RWPE2 (cell line): ENCODE measurements at regions not wholly inside any gene's neighbourhood (a gene's known extent, or its start where the extent isn't known, plus 50 kb on each side); places are given as distances from the start of the nearest gene placed in this dataset.

Experiments used
- ATAC-seq: fragments of 200-7000 bp; cut with Tn5 transposase; 3 replicates; pipeline ENCODE4 v1.9.1; 2021; ENCODE audit warnings: low read depth
- DNase-seq: peaks from one replicate; pipeline ENCODE4 v3.0.0-alpha.2; 2020; ENCODE audit warnings: low spot score
- H3K27ac ChIP-seq: fragments of 450-650 bp; 2 replicates; pipeline ENCODE4 v1.5.1; 2017; ENCODE audit warnings: mild to moderate bottlenecking; ENCODE audit not compliant: poor library complexity, severe bottlenecking
- H3K27me3 ChIP-seq: fragments of 250-450 bp; sonication (Bioruptor Pico); 2 replicates; pipeline ENCODE4 v1.5.1; 2021; ENCODE audit warnings: mild to moderate bottlenecking, moderate library complexity; ENCODE audit not compliant: insufficient read depth, poor library complexity, severe bottlenecking
- H3K36me3 ChIP-seq: fragments of 250-450 bp; sonication (Bioruptor Pico); 2 replicates; pipeline ENCODE4 v1.5.1; 2020; ENCODE audit warnings: low read depth, mild to moderate bottlenecking, moderate library complexity
- H3K4me1 ChIP-seq: fragments of 250-450 bp; sonication (Bioruptor Pico); 2 replicates; pipeline ENCODE4 v1.5.1; 2021; ENCODE audit warnings: mild to moderate bottlenecking, moderate library complexity; ENCODE audit not compliant: insufficient read depth, poor library complexity, severe bottlenecking
- H3K4me3 ChIP-seq: fragments of 250-450 bp; sonication (Bioruptor Pico); 2 replicates; pipeline ENCODE4 v1.5.1; 2021; ENCODE audit warnings: mild to moderate bottlenecking, moderate library complexity; ENCODE audit not compliant: severe bottlenecking
- H3K9me3 ChIP-seq: fragments of 250-450 bp; sonication (Bioruptor Pico); 2 replicates; pipeline ENCODE4 v1.5.1; 2021; ENCODE audit warnings: mild to moderate bottlenecking, moderate library complexity; ENCODE audit not compliant: severe bottlenecking
- TF ChIP-seq, protein P1 (sequence below): fragments of 450-650 bp; IDR thresholded peaks from one replicate; pipeline ENCODE4 v1.5.1; 2017; ENCODE audit warnings: mild to moderate bottlenecking, moderate library complexity; ENCODE audit not compliant: poor library complexity, severe bottlenecking

DNA sequence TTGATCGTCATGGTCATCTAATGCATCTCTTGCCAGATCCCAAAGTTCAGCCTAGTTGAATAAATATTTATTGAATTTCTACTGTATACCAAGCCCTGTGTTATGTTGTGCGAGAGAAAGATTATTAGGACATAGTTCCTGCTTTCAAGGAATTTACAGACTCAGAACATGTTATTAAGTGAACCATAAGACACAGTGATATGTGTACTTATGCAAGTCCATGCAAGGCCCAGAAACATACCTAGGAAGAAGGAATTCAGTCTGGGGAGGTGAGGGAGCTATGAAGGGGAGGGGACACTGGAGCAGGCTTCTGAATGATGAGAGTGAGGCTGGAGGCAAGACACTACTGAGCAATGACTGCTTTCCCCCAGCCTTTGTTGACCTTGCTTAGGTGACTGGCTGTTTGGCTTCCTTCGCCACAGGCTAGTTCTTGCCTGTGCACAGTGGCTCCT lies 81.4 kb downstream of the ACAA2 start:
- H3K4me3 ChIP-seq = no peak overlapping the region
- TF ChIP-seq, protein P1, sequence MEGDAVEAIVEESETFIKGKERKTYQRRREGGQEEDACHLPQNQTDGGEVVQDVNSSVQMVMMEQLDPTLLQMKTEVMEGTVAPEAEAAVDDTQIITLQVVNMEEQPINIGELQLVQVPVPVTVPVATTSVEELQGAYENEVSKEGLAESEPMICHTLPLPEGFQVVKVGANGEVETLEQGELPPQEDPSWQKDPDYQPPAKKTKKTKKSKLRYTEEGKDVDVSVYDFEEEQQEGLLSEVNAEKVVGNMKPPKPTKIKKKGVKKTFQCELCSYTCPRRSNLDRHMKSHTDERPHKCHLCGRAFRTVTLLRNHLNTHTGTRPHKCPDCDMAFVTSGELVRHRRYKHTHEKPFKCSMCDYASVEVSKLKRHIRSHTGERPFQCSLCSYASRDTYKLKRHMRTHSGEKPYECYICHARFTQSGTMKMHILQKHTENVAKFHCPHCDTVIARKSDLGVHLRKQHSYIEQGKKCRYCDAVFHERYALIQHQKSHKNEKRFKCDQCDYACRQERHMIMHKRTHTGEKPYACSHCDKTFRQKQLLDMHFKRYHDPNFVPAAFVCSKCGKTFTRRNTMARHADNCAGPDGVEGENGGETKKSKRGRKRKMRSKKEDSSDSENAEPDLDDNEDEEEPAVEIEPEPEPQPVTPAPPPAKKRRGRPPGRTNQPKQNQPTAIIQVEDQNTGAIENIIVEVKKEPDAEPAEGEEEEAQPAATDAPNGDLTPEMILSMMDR = no peak
- ATAC-seq = peak; percentile 90
- no peaks in the 10 kb centered on the region for H3K27me3 ChIP-seq
- peak overlapping the region; percentile 70 for H3K27ac ChIP-seq
- no peak for DNase-seq
- no peaks in the 10 kb centered on the region for H3K9me3 ChIP-seq
- H3K36me3 ChIP-seq = no peaks in the 10 kb centered on the region
- peaks cover 29% of the 10 kb centered on the region for H3K4me1 ChIP-seq

GRCh38 chr18:49731421-49731841 lies 81.9 kb downstream of the ACAA2 start:
- Histone ChIP-seq H3K4me1 (peaks cover 29% of the 10 kb centered on the region), H3K27me3 (no peaks in the 10 kb centered on the region), H3K9me3 (no peaks in the 10 kb centered on the region), H3K4me3 (no peak overlapping the region), H3K27ac (peak overlapping the region; percentile 70), H3K36me3 (no peaks in the 10 kb centered on the region)
- no peak for DNase-seq
- ATAC-seq = peak; percentile 17; the same call in 2 of the 3 replicates
- TF ChIP-seq, protein P1 = no peak

DNA sequence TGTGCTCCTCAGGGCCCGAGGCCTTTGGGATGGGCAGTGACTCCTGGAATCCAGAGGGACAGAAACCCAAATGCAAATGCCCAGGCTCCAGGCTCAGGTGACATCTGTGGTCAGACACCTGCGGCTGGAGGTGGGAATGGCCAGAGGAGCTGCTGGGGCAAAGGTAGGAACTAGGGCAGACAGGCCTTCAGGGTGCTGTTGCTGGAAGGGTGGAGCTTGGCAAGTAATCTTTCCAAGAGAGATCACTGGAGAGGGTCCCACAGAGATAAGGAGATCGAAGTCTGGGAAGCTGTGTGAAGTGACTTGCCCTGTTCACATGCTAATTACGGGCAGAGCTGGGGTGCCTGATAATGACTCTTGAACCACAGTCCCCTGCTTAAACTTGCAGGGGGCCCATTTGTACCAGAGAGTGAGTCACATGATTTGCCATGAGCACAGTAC lies 82.4 kb downstream of the ACAA2 start:
- Histone ChIP-seq H3K4me3 (no peak overlapping the region), H3K27ac (peak overlapping the region; percentile 70), H3K4me1 (peaks cover 31% of the 10 kb centered on the region), H3K36me3 (no peaks in the 10 kb centered on the region), H3K9me3 (no peaks in the 10 kb centered on the region), H3K27me3 (no peaks in the 10 kb centered on the region)
- ATAC-seq (no peak), DNase-seq (no peak)
- TF ChIP-seq, protein P1 = no peak

- Histone ChIP-seq H3K4me1 (peaks cover 33% of the 10 kb centered on the region), H3K4me3 (no peak overlapping the region), H3K27ac (no peak overlapping the region), H3K36me3 (no peaks in the 10 kb centered on the region), H3K27me3 (no peaks in the 10 kb centered on the region), H3K9me3 (no peaks in the 10 kb centered on the region)
- DNase-seq (no peak), ATAC-seq (no peak)
- TF ChIP-seq, protein P1 = peak; percentile 39
Observed at GRCh38 chr18:49728542-49728941, 84.8 kb downstream of the ACAA2 start.

DNA sequence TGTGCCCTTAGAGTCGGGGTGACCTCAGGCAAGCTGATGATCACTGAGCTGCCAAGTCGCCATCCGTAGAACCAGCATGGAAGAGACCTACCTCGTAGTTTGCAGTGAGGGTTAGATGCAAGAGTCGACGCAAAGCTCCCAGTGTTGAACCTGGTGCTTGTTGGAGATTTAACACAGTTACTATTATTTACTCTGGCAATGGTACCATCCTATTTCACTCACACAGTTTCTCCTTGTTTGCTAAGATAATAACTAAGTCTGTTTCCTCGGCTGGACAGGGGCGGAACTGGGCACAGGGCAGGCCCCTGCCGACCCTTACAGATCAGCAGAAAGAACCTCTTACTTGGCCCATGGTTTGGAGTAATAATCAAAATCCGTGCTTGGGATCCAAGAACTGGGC lies 85.5 kb downstream of the ACAA2 start:
- ATAC-seq (no peak), DNase-seq (no peak)
- H3K27ac ChIP-seq = no peak overlapping the region
- no peaks in the 10 kb centered on the region for H3K36me3 ChIP-seq
- peaks cover 29% of the 10 kb centered on the region for H3K4me1 ChIP-seq
- no peaks in the 10 kb centered on the region for H3K9me3 ChIP-seq
- no peak overlapping the region for H3K4me3 ChIP-seq
- TF ChIP-seq, protein P1 = no peak
- no peaks in the 10 kb centered on the region for H3K27me3 ChIP-seq
